ENCODE measurements at regions not wholly inside any gene's neighbourhood (a gene's known extent, or its start where the extent isn't known, plus 50 kb on each side); places are given as distances from the start of the nearest gene placed in this dataset.

DNA sequence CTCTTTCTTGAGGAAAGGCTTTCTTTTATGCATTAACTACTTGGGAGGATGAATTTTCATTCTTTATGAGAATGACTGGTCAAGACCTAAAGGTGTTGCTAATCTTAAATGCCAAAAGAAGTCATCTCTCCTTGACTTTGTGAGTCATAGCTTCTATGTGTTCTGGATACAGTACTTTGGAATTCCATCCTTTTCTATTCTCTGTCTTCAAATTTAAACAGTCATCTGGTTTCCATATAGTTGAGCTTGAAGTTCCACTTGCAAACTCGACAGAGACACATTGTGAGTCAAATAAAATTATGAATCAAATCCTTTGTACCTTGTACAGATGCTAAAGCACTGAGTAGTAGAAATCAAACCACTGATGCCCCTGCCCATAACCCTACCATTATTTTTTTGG lies 271.9 kb upstream of the PMFBP1 start:
- no peak for TF ChIP-seq GATA2 (IDR thresholded peaks at IDR 0.05; ENCODE audit: low read depth, low read length)
- TF ChIP-seq GATA3 (IDR thresholded peaks at IDR 0.05; ENCODE audit: low read depth, low read length) = no peak
